ENCODE measurements at regions not wholly inside any gene's neighbourhood (a gene's known extent, or its start where the extent isn't known, plus 50 kb on each side); places are given as distances from the start of the nearest gene placed in this dataset.

DNA sequence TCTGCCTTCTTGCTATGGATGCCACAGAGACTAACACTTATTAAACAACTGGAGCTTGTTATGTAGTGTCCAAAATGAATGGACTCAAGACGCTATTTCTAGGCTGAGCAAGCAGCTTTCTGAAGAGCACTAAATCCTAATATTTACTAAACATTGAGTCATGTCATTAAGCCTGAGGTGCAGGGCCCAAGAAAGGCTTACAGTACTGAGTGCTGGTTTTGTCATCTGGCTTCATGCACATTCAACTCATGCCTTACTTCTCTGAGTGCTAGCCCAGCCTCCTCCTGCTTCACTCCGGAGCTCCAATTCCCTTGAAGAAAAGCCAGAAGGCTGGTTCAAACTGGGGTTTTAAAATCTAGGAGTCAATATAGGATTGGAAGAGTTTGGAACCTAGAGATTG, 363.3 kb upstream of the CDH5 start:
- DNase-seq = no peak

DNA sequence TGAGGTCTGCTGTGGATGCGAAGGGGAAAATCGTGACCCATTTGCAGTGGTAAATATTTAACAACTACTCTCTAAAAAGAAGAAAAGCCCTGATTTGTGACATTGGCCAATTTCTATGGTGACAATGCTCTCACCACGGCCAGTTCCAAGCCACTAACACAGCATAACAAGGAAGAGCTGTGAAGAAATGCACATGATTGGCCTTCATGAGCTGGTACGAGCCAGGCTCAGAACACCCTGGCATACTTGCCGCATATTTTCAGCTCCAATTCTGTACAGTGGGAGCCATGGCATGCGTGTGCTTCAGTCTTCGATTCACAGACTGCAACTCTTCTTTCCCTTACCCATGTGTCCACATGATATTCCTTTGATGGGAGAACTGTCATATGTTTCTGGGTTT, 363.9 kb upstream of the CDH5 start:
- DNase-seq = no peak

- no peak for DNase-seq
Measured at GRCh38 chr16:66001432-66001831, 365.1 kb upstream of the CDH5 start.

DNA sequence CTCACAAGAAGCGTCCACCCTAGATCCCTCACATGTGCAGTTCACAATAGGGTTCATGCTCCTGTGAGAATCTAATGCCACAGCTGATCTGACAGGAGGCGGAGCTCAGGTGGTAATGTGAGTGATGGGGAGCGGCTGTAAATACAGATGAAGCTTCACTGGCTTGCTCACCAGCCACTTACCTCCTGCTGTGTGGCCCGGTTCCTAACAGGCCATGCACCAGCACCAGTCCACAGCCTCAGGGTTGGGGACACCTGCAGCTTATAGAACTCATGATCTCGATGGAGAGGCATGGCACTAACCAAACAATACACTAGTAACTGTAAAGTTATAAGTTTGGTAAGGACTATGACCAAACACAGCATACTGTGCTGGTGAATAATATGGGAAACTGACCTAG, 368.0 kb upstream of the CDH5 start:
- DNase-seq = no peak

DNA sequence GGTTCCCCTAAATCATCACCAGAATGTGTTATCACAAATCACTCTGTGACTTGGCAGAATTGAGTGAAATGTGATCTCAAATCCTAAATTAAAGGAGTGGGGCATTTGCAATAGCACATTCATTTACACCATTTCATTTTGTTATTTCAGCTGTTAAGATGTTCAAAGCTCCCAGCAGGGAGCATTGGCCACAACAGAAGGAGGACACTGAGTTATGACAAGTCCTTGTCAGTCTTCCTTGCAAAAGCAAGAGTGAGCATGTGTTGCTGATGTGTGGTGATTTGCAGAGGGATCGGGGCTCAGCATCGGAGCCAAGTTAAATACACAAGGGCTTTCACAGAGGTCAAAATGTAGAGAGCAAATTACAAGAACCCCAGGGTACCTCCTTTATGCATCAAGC, 372.2 kb upstream of the CDH5 start:
- no peak for DNase-seq

DNA sequence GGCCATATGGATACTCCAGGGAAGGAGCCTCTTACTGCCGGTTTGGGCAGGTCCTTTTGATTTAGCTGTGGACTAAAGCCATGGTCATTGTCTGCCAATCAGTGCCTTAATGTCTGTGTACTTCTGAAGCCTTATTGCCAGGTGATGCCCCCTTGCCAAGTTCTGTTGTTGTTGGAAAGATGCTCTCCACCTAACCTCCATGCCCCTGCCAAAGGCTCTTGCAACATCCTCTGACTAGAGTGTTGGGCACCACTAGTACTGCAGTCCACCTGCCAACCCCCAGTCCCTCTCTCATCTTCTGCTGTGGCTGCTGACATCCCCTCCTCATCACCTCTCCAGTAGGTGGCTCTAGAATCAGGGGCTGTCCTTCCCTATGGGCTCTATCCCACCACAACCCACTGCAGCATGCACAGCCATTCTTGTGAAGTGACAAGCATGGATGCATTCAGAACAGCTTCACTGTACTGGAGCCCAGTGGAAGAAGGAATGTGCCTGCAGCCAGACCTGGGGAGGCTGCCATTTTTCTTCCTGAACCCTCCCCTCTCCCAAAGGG, 375.3 kb upstream of the CDH5 start:
- DNase-seq = no peak

DNA sequence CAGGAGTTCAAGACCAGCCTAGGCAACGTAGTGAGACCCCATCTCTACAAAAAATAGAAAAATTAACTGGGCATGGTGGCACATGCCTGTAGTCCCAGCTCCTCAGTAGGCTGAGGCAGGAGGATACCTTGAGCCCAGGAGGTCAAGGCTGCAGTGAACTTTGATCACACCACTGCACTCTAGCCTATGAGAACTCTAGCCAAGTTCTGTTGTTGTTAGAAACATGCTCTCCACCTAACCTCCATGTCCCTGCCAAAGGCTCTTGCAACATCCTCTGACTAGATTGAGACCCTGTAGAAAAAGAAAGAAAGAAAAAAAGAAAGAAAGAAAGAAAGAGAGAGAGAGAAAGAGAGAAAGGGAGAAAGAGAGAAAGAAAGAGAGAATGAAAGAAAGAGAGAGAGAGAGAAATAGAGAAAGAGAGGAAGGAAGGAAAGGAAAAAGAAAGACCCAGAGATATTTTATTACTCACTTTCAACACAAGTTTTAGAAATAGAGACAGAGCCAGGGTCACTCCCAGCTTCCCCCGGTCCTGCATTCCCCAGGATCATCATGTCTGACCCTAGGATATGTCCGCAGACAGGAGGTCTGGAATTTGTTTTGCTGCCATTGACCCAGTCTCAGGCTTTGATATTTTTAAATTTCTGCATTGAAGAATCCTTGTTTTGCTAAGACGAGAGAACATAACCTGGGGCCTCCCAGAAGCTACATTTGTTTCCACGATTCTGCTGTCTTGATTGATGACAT, 376.5 kb upstream of the CDH5 start:
- no peak for DNase-seq

- no peak for DNase-seq
Measured at GRCh38 chr16:65988024-65988595, 378.4 kb upstream of the CDH5 start.

DNA sequence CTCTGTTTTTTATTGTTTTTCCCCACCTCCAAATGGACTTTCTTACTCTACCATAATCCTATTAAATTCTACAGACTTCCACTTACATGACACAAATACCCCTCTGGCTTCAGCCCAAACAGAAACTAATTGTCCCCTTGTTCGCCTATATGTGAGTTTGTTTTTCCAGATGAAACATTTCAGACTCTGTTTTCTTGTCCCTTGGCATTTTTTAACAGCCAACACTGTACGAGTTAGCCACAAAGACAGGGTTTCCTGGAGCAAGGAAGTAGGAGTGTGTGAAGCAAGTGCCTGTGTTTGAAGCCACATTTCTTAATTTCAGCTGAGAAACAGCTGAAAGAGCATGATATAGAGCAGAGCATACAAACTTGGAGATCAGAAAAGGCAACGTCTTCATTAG, 382.2 kb upstream of the CDH5 start:
- no peak for DNase-seq

DNA sequence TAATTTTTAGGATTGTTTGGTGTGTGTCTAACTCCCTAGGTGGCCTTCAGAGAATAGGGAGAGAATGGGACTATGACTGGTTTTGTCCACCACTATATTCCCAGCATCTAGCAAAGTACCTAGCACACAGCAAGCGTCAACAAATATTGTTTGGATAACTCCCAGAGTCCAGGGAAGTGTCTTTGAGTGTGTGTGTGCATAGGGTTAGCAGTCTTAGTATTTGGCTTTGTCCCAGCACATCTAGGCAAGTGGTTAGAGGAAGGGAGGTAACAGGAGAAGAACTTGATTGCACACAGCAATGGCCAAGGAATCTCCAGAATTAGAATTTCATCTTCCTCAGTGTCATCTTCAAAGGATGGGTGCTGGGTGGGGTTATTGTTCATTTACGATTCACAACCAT, 385.4 kb upstream of the CDH5 start:
- no peak for DNase-seq

GRCh38 chr16:65975049-65975708, 391.3 kb upstream of the CDH5 start:
- DNase-seq = no peak

DNA sequence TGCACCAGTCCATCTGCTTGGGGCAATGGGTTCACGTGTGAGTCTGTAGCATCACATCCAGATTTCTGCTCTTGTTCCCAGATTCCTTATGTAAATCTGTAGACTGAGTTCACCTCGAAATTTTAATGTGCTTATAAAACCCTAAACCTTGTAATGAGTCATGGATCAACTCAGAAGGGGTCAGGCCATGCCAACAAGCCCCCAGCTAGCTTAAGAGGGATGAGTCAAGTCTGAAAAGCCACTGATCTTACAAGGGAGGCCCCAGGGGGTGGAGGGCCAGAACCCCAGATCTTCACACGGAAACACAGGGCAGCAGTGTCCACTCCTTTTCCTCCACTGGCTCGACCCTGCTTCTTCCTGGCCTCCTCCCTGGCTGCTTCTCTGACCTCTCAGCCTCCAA, 399.1 kb upstream of the CDH5 start:
- DNase-seq = no peak

GRCh38 chr16:65965628-65966027, 400.9 kb upstream of the CDH5 start:
- DNase-seq = no peak

DNA sequence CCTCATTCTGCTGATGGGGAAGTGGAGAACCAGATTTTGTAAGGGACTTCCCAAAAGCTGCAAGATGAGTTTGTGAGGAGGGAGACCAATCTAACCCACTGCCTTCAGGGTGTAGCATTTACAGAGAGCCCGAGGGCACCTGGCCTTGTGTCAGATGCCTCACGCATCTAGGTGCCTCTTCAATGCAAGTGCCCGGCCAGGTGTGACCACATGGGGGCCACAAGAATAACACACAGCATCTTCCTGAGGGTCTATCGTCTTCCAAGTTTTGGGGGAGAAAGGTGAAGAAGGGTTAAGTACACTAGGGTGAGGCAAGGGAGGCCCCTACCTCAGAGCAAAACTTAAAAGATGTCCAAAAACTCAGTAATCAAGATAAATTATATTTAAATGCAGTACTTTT, 401.7 kb upstream of the CDH5 start:
- no peak for DNase-seq

DNA sequence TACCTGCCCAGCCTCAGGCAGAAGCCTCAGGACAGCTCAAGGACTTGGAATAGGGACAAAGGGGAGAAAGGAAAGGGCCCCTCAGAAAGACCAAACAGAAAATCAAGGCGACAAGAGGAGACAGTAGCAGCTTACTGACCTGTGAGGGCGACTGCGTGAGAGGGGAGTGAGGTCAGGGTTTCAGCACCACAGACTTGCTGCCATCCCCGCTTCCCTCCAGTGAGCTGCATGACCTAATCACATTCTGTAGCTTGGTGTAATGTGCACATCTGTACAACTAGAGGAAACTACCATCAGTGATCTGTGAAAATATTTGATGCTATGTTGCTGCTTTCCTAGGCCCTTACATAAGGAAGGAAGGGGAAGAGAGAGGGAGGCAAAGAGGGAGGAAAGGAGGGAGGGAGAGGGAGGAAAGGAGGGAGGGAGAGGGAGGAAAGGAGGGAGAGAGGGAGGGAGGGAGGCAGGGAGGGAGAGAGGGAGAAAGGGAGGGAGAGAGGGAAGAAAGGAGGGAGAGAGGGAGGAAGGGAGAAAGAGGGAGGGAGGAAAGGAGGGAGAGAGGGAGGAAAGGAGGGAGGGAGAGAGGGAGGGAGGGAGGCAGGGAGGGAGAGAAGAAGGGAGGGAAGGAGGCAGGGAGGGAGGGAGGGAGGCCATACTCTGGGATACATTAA, 404.9 kb upstream of the CDH5 start:
- DNase-seq = no peak

DNA sequence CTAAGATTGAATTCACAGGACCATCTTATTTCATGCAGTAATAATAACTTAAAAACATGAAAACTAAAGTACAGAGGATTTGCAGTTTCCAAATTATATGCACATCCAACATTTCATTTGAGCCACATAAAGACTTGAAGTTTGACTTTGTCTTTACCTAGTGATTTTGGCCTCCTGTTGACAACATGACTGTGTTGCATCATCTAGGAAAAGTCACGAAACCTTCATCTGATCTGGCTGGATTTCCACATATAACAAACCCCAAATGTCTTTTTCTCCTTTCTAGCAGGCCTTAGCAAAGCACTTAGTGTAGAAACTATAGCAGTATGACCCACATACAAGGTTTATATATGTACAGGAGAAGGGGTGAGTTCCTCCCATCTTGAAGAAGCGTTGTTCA, 406.5 kb upstream of the CDH5 start:
- DNase-seq = no peak

DNA sequence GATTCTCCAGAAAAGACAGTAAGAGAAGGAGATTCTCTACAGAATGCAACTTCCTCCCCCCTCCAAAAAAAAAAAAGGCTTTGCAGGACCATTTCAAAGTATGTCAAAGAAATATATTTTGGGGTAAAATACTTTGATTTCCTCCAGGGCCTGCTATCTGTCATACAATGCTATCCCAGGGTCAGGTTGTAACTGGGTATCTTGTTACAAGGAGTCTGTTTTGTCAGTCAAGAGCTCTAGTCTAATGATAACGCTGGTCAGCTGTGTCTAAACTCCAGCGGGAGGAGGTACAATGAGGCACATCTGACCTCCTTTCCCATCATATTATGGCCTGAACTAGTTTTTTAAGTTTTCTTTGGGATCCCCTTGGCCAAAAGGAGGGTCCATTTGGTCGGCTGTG, 408.4 kb upstream of the CDH5 start:
- no peak for DNase-seq

GRCh38 chr16:65956100-65956499, 410.4 kb upstream of the CDH5 start:
- DNase-seq = no peak

GRCh38 chr16:65954446-65954845, 412.0 kb upstream of the CDH5 start:
- DNase-seq = no peak

- DNase-seq = no peak
Measured at GRCh38 chr16:65950211-65950610, 416.3 kb upstream of the CDH5 start.

- DNase-seq = no peak
Measured at GRCh38 chr16:65948361-65948760, 418.1 kb upstream of the CDH5 start.

GRCh38 chr16:65947951-65948350, 418.5 kb upstream of the CDH5 start:
- no peak for DNase-seq

DNA sequence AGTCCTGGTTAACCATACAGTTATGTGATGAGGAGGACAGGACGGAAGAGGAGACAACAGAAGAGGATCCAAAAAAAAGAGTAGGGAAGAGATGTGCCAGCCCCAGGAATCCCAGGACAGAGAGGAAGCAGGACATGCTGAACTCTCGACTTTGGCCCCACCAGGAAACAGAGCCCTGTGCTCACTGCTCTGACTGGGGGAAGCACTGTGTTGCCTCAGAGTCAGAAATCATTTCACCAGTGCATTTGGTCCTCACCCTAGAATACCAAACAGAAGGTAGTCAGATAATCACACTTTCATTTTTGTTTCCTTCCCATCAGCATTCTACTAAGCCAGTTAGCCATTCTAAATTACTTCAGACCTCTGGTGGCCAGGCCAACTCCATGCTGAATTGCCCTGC, 421.0 kb upstream of the CDH5 start:
- DNase-seq = no peak

- no peak for DNase-seq
Measured at GRCh38 chr16:65944361-65944760, 422.1 kb upstream of the CDH5 start.

Data from stimulated activated CD4-positive, alpha-beta T cell treated with anti-CD3 and anti-CD28 coated beads, Interleukin-4, amount 100 ng/mL, for 4 hours (primary cell).